ENCODE measurements at regions not wholly inside any gene's neighbourhood (a gene's known extent, or its start where the extent isn't known, plus 50 kb on each side); places are given as distances from the start of the nearest gene placed in this dataset.

DNA sequence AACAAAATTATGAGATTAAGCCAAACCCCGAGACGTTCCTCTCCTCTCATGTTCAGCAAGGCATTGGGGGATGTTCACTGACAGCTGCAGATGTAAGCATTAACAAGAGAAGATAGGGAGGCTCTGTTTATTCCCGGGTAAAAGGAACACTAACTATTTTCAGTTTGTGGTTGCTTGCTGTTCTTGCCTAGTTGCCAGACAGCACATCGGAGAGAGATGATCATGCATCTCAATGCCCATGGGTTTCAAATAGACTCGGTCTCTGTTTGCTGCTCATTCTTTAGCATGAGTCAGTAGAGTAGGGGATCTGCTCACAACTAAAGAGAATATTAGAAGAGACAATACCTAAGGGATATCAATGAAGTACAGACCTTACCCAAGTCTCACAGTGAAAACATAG is 78.3 kb downstream of the TMEM100 start:
- no peak overlapping the region for H2BK15ac ChIP-seq (ENCODE audit: low read length)
- no peak overlapping the region for H2BK5ac ChIP-seq (ENCODE audit: low read depth, low read length)
- no peak overlapping the region for H3K18ac ChIP-seq (ENCODE audit: extremely low read depth, low read length)
- H3K23me2 ChIP-seq (ENCODE audit: low read depth, low read length) = no peaks in the 10 kb centered on the region
- H3K4me3 ChIP-seq (ENCODE audit: extremely low read depth in 1 of 4, insufficient read depth in 2 of 4, low read depth in 3 of 4, low read length in 4 of 4) = no peak overlapping the region
- no peak overlapping the region for H4K8ac ChIP-seq (ENCODE audit: extremely low read depth, insufficient read depth, low read length)
- FAIRE-seq (no peak), DNase-seq (ENCODE audit: low read depth in 1 of 2, low spot score in 2 of 2) (no peak)
- H3K4me1 ChIP-seq (replicated peaks in 1 of 4; ENCODE audit: control insufficient read depth in 3 of 4, insufficient read depth in 4 of 4, low read length in 3 of 4) = peaks cover 0 to 5% (median 0%) of the 10 kb centered on the region in 4 experiments; a peak in 2 of 7 replicates
- H3K36me3 ChIP-seq (ENCODE audit: control insufficient read depth in 2 of 4, insufficient read depth in 4 of 4, low read length in 3 of 4) = no peaks in the 10 kb centered on the region
- H3K79me2 ChIP-seq (ENCODE audit: control insufficient read depth in 1 of 2, insufficient read depth in 2 of 2, low read length in 2 of 2) = no peaks in the 10 kb centered on the region
- H3K9me3 ChIP-seq (ENCODE audit: insufficient read depth in 2 of 2, low read depth in 1 of 2, low read length in 1 of 2) = no peaks in the 10 kb centered on the region; a peak in 1 of 4 replicates
- ChIA-PET CTCF (ENCODE audit: partially characterized antibody) (interaction anchor here (1.3 to 2.4 kb wide), 3 partner anchors 74 to 121 kb away, joined by 5 to 7 read pairs (median 5); no protein-coding TSS in a partner anchor), POLR2A (ENCODE audit: partially characterized antibody) (no interaction called here)
- no peak overlapping the region for H3K9ac ChIP-seq (replicated peaks in 1 of 4; ENCODE audit: extremely low read depth in 1 of 4, low read depth in 3 of 4, low read length in 3 of 4)
- H3K23ac ChIP-seq (ENCODE audit: insufficient read length) = no peak overlapping the region
- H2AFZ ChIP-seq (ENCODE audit: low read length) = no peak overlapping the region
- H2AK5ac ChIP-seq (ENCODE audit: low read depth, low read length) = no peak overlapping the region
- no peak overlapping the region for H2BK12ac ChIP-seq (ENCODE audit: low read depth, low read length)
- no peak overlapping the region for H3K56ac ChIP-seq (replicated peaks; ENCODE audit: insufficient read length, low read depth, low read length)
- no peaks in the 10 kb centered on the region for H3K79me1 ChIP-seq (ENCODE audit: low read depth, low read length)
- H3K27ac ChIP-seq (ENCODE audit: low read depth, low read length) = no peak overlapping the region
- H4K20me1 ChIP-seq (replicated peaks in 1 of 2; ENCODE audit: control insufficient read depth in 1 of 2, insufficient read depth in 2 of 2, low read length in 2 of 2) = no peaks in the 10 kb centered on the region
- H3K4me2 ChIP-seq (ENCODE audit: insufficient read depth in 1 of 2, low read depth in 2 of 2, low read length in 2 of 2) = no peak overlapping the region
- no peak overlapping the region for H4K91ac ChIP-seq (replicated peaks; ENCODE audit: insufficient read length, low read length)
- H3K4ac ChIP-seq (replicated peaks; ENCODE audit: insufficient read length, low read depth, low read length) = no peak overlapping the region
- H3K27me3 ChIP-seq (replicated peaks in 1 of 4; ENCODE audit: control insufficient read depth in 3 of 4, extremely low read depth in 1 of 4, insufficient read depth in 3 of 4, low read length in 3 of 4) = no peaks in the 10 kb centered on the region
- WGBS, 2 experiments (ENCODE audit: extremely low coverage in 1 of 2, insufficient coverage in 1 of 2, insufficient read length in 1 of 2, insufficient replicate concordance in 2 of 2, low coverage in 1 of 2, low lambda C conversion rate in 2 of 2, missing lambda C conversion rate in 1 of 2) = 95% methylated on average over 5 of the region's 5 CpGs; no CpG with 5 or more reads in 1 of the 2 experiments
- H2BK20ac ChIP-seq (ENCODE audit: low read length) = no peak overlapping the region
- no peak overlapping the region for H4K5ac ChIP-seq (ENCODE audit: insufficient read length, low read depth, low read length)
- H3K14ac ChIP-seq (ENCODE audit: insufficient read length) = no peak overlapping the region
- no peak overlapping the region for H2BK120ac ChIP-seq (replicated peaks; ENCODE audit: low read depth, low read length)
- TF ChIP-seq CREB1 (IDR thresholded peaks at IDR 0.05) (no peak), YY1 (IDR thresholded peaks at IDR 0.05; ENCODE audit: low read depth, low read length) (no peak)

All from H1 (cell line).